Activated naive CD8-positive, alpha-beta T cell (primary cell): ENCODE measurements at regions not wholly inside any gene's neighbourhood (a gene's known extent, or its start where the extent isn't known, plus 50 kb on each side); places are given as distances from the start of the nearest gene placed in this dataset.
"Not testable (repeated sequence)": the region's sequence is repeated elsewhere in the genome, so short reads cannot be mapped to it uniquely, and the experiment has no call there.

ENCODE experiments used
- H3K27ac Mint-ChIP-seq: one replicate; pipeline ENCODE4 v1.8.0; 2021; ENCODE audit warnings: mixed read lengths
- H3K27me3 Mint-ChIP-seq: one replicate; pipeline ENCODE4 v1.8.0; 2021; ENCODE audit warnings: mixed read lengths
- H3K36me3 Mint-ChIP-seq: one replicate; pipeline ENCODE4 v1.8.0; 2021; ENCODE audit warnings: mixed read lengths
- H3K4me1 Mint-ChIP-seq: one replicate; pipeline ENCODE4 v1.8.0; 2021; ENCODE audit warnings: low read depth, mixed read lengths
- H3K4me3 Mint-ChIP-seq: one replicate; pipeline ENCODE4 v1.8.0; 2021; ENCODE audit warnings: mild to moderate bottlenecking, mixed read lengths
- H3K9me3 Mint-ChIP-seq: one replicate; pipeline ENCODE4 v1.8.0; 2021; ENCODE audit warnings: low read depth, mixed read lengths

DNA sequence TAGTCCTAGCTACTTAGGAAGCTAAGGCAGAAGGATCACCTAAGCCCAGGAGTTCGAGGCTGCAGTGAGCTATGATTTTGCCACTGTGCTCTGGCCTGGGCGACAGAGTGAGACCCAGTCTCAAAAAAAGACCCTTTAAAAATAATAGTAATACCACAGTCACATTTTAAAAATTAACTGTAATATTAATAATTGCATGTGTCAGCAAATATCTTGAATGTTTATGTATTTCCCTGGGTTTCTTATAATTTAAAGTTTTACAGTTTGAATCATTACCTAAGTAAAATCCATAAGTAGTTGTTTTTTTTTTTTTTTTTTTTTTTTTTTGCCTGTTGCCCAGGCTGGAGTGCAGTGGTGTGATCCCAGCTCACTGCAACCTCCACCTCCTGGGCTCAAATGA is 69.2 kb downstream of the LYZL2 start:
- Mint-ChIP-seq H3K27ac (no peak overlapping the region), H3K4me1 (no peaks in the 10 kb centered on the region), H3K36me3 (no peaks in the 10 kb centered on the region), H3K27me3 (no peaks in the 10 kb centered on the region), H3K4me3 (no peak overlapping the region), H3K9me3 (no peaks in the 10 kb centered on the region)

DNA sequence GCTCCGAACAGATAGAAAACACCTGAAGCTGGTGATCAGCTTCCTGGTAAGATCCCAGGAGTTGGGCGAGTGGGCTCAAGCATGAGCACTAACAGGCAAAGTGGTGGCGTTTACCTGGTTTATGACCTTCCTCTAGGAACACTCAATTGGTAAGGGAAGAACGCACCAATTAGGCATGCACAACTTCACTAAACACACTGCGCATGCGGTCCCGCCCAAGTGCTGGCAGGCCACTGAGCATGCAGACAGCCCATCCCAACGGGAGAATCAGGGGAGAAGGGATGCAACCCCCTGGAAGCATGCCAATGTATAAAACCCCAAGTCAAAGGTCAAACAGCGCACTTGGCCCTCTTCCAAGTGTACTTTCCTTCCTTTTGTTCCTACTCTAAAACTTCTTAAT is 70.4 kb downstream of the LYZL2 start:
- H3K27me3 Mint-ChIP-seq = no peaks in the 10 kb centered on the region
- H3K9me3 Mint-ChIP-seq = no peaks in the 10 kb centered on the region
- H3K4me1 Mint-ChIP-seq = no peaks in the 10 kb centered on the region
- no peaks in the 10 kb centered on the region for H3K36me3 Mint-ChIP-seq
- no peak overlapping the region for H3K27ac Mint-ChIP-seq
- H3K4me3 Mint-ChIP-seq = no peak overlapping the region

DNA sequence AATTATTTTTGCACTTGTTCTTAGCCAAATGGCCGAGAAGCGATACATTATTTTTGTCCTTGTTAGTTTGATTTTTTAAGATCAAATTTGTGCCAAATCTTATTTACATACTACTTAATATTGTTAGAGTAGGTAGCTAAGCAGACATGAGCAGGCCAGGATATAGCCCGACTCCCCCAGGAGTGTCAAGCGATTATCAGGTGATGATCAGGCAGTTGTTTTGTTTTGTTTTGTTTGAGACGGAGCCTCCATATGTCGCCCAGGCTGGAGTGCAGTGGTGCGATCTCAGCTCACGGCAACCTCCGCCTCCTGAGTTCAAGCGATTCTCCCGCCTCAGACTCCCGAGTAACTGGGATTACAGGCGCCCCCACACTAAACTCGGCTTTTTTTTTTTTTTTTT is 71.1 kb downstream of the LYZL2 start:
- Mint-ChIP-seq H3K9me3 (no peaks in the 10 kb centered on the region), H3K36me3 (no peaks in the 10 kb centered on the region), H3K4me1 (no peaks in the 10 kb centered on the region), H3K27me3 (no peaks in the 10 kb centered on the region), H3K27ac (no peak overlapping the region), H3K4me3 (no peak overlapping the region)

DNA sequence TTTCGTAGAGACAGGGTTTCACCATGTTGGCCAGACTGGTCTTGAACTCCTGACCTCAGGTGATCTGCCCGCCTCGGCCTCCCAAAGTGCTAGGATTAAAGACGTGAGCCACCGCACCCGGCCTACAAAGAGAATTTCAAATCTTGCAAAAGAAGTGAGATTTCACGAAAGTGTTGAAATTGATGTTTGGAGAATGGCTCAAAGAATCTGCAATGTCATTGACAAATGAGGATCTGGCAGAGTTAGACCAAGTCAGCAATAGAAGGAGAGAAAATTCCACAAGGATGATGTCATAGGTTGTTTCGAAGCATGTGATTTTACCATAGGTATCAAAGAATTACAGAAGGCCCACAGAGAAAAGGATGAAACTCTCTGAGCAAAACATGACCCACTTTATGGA is 71.7 kb downstream of the LYZL2 start:
- Mint-ChIP-seq H3K27ac (no peak overlapping the region), H3K9me3 (no peaks in the 10 kb centered on the region), H3K4me1 (no peaks in the 10 kb centered on the region), H3K4me3 (no peak overlapping the region), H3K27me3 (no peaks in the 10 kb centered on the region), H3K36me3 (no peaks in the 10 kb centered on the region)

DNA sequence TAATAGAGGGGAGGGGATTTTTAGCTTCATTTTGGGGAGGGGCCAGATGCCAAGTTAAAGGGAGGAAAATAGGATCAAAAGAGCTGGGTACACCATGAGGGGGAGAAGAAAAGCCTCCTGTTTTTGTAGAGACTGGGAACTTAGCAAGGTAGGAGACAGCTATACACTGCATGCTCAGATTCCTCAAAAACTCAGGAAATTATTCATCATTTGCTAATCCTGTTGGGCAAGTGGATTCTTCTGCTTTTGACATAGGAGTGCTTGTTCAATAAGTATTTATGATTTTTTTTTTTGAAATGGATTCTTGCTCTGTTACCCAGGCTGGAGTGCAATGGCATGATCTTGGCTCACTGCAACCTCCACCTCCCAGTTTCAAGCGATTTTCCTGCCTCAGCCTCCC is 73.4 kb downstream of the LYZL2 start:
- Mint-ChIP-seq H3K4me1 (no peaks in the 10 kb centered on the region), H3K4me3 (no peak overlapping the region), H3K36me3 (no peaks in the 10 kb centered on the region), H3K27ac (no peak overlapping the region), H3K27me3 (no peaks in the 10 kb centered on the region), H3K9me3 (no peaks in the 10 kb centered on the region)

DNA sequence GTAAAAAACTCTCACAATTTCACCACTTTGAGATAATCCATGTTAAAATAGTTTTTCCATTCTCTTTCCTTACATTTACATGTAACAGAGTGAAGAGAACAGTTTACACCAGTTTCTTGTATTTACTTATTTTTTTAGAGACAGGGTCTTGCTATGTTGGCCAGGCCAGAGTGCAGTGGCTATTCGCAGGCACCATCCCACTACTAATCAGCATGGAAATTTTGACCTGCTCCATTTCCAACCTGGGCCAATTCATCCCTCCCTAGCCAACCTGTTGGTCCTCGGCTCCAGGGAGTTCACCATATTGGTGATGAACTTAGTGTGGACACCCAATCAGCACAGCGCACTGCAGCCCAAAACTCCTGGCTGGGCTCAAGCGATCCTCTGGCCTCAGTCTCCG is 74.1 kb downstream of the LYZL2 start:
- Mint-ChIP-seq H3K27ac (no peak overlapping the region), H3K4me3 (no peak overlapping the region), H3K4me1 (peaks cover 2% of the 10 kb centered on the region), H3K9me3 (no peaks in the 10 kb centered on the region), H3K27me3 (no peaks in the 10 kb centered on the region), H3K36me3 (no peaks in the 10 kb centered on the region)

DNA sequence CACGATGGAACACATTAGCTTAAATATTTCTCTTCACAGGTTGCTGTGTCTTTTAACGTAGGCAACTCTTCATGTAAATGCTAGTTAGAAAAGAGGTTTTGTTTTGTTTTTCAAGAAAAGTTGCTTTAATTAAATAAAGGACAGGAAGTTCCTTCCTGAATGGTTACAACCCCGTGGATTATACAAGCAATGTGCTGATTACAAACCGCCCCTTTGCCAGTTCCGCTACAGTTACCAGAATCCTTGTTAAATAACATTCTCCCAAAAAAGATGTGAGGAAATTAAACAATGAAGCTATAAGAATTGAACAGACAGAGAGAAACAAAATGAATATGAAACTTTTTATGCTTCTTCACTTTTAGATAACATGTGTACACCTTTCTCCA is 75.1 kb downstream of the LYZL2 start:
- no peaks in the 10 kb centered on the region for H3K36me3 Mint-ChIP-seq
- no peak overlapping the region for H3K4me3 Mint-ChIP-seq
- no peak overlapping the region for H3K27ac Mint-ChIP-seq
- H3K27me3 Mint-ChIP-seq = no peaks in the 10 kb centered on the region
- H3K9me3 Mint-ChIP-seq = no peaks in the 10 kb centered on the region
- peaks cover 2% of the 10 kb centered on the region for H3K4me1 Mint-ChIP-seq

DNA sequence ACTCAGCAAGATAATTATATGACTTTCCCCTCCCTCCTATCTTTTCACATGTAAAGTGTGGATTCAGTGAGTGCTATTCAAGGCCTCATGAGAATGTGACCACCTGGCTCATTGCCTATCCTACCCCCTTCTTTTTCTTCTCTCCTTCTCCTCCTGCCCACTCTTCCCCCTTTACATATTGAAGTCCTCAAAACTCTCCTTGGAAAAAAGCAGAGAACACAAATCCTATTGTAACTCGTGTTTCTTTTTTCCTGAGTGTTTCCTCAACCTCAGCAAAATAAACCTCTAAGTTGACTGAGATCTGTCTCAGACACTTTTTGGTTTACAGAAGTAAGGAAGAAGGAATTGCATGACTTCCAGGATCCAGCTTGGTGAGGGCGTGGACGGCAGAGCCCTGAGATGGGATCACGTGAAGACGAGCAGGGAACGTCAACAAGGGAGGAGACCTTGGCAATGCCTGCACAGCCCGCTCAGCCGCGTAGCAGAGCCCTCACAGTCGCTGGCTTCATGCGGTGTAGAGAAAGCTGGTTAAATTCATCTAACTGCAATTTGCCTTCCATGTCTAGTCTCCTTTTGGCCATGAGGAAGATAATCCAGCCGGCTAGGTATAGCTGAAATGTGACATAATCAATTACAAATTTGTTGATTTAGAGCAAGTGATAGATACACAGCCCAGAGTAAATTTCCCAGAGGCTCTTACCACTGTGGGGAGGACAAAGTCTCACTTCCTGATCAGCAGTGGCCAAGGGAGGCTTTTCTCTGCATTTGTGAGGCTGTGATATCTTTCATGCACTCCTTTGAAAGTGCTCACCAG is 75.7 kb downstream of the LYZL2 start:
- Mint-ChIP-seq H3K36me3 (no peaks in the 10 kb centered on the region), H3K27ac (no peak overlapping the region), H3K27me3 (no peaks in the 10 kb centered on the region), H3K4me3 (no peak overlapping the region), H3K9me3 (no peaks in the 10 kb centered on the region), H3K4me1 (peaks cover 2% of the 10 kb centered on the region)

DNA sequence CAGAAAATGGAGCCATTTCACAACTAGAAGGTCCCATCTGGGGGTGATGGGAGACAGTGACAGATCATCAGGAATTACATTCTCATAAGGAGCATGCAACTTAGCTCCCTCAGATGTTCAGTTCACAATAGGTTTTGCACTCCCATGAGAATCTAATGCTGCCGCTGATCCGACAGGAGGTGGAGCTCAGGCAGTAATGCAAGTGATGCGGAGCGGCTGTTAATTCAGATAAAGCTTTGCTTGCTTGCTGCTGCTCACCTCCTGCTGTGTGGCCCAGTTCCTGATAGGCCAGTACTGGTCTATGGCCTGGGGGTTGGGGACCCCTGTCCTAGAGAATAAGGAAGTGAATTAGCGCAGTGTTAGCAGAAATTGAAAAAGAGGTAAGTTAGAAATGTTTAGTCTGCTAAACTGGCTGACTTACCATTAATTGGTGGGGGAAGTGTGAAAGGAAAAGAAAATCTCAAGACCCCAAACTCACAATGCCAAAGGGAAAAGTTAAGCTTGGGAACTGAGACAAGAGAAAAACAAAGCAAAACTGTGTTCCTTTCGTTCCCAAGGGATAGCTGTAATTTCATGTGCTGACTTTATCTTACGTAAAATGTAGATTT is 76.4 kb downstream of the LYZL2 start:
- Mint-ChIP-seq H3K36me3 (no peaks in the 10 kb centered on the region), H3K27me3 (no peaks in the 10 kb centered on the region), H3K9me3 (no peaks in the 10 kb centered on the region)

DNA sequence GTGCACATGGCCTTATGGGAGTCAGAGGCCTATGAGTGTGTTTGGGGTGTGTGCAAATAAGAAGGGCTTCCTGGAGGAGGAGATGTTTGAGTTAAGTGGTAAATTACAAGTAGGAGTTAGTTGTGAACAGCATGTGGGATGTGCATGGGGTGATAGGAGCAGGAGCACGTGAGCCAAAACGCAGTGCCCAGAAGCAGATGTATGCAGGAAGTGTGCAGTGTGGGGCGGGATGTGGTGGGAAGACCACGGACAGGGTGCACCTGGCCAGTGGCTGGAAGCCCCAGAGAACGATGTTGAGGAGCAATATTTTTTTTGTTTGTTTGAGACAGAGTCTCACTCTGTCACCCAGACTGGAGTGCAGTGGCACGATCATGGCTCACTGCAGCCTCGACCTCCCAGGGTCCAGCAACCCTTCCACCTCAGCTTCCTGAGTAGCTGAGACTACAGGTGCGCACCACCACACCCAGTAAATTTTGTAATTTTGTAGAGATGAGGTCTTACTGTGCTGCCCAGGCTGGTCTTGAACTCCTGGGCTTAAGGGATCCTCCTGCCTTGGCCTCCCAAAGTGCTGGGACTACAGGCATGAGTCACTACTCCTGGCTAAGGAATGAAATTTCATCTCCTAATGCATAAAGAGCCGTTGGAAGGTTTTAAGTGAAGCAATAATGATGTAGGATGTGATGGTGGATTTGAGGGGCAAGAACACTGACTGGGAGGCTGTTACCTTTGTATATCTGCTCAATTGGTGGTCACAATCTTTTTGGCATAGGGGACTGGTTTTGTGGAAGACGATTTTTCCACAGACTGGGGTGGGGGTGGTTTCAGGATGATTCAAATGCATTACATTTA is 78.4 kb downstream of the LYZL2 start:
- H3K27me3 Mint-ChIP-seq = no peaks in the 10 kb centered on the region
- no peak overlapping the region for H3K27ac Mint-ChIP-seq
- no peaks in the 10 kb centered on the region for H3K36me3 Mint-ChIP-seq
- H3K9me3 Mint-ChIP-seq = no peaks in the 10 kb centered on the region
- H3K4me3 Mint-ChIP-seq = no peak overlapping the region
- H3K4me1 Mint-ChIP-seq = peaks cover 2% of the 10 kb centered on the region

More for the DNA sequence above, 76.4 kb downstream of the LYZL2 start:
- peaks cover 2% of the 10 kb centered on the region for H3K4me1 Mint-ChIP-seq
- H3K27ac Mint-ChIP-seq = no peak overlapping the region
- no peak overlapping the region for H3K4me3 Mint-ChIP-seq

DNA sequence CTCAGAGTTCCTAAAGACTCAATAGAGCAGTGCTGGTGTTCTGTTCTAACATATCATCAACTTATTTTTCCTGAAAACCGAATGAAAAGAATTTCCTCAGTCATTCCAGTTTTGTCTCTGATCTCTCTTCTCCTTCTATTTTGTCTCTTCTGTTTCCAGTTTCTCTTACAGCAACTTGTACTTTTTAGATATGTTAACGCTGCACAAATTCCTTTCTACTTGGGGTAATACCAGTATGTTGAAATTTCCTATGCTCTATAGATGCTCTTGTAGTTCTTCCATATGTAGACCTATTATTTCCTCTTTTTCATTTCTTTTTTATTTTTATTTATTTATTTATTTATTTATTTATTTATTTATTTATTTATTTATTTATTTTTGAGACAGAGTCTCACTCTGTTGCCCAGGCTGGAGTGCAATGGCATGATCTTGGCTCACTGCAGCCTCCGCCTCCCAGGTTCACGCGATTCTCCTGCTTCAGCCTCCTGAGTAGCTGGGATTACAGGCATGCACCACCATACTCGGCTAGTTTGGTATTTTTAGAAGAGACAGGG is 80.3 kb downstream of the LYZL2 start:
- H3K9me3 Mint-ChIP-seq, H3K4me3 Mint-ChIP-seq, H3K27ac Mint-ChIP-seq, H3K4me1 Mint-ChIP-seq, H3K27me3 Mint-ChIP-seq, H3K36me3 Mint-ChIP-seq: not testable (repeated sequence)

DNA sequence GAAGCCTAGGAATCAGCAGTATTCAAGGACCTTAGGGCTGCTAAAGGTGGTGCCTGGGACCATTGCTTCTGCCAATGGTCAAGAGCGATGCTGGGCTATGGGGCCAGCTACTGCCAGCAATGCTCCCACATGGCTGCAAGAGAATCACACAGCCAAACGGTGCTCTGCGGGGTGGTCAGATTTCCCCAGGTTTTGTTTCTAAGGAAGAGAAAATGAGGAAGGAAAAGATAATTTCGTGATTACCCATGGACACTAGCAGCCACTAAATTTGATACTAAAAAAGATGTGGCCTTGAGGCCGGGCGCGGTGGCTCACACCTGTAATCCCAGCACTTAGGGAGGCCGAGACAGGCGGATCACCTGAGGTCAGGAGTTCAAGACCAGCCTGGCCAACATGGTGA is 83.0 kb downstream of the LYZL2 start:
- Mint-ChIP-seq H3K27me3 (no peaks in the 10 kb centered on the region), H3K36me3 (no peaks in the 10 kb centered on the region), H3K27ac (no peak overlapping the region), H3K4me3 (no peak overlapping the region), H3K9me3 (no peaks in the 10 kb centered on the region), H3K4me1 (peaks cover 2% of the 10 kb centered on the region)

DNA sequence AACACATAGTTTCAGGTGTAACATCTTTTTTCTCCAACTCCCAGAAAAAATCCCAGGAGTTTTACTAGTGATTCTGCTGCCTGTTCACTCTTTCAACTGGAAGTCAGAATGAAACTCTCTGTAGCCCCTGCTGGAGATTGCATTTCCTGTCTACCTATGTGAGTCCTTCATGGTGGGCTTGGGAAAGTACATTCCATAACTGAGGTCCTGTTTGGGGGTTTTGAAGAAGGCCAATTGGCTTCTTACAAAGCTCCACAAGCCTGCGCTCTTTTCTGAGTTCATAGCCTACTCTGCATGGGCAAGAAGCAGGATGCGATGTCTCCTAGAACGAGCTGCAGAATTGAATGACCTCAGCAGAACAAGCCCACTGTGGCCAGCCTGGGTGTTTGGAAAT is 86.7 kb downstream of the LYZL2 start:
- Mint-ChIP-seq H3K4me3 (no peak overlapping the region), H3K4me1 (no peaks in the 10 kb centered on the region)

DNA sequence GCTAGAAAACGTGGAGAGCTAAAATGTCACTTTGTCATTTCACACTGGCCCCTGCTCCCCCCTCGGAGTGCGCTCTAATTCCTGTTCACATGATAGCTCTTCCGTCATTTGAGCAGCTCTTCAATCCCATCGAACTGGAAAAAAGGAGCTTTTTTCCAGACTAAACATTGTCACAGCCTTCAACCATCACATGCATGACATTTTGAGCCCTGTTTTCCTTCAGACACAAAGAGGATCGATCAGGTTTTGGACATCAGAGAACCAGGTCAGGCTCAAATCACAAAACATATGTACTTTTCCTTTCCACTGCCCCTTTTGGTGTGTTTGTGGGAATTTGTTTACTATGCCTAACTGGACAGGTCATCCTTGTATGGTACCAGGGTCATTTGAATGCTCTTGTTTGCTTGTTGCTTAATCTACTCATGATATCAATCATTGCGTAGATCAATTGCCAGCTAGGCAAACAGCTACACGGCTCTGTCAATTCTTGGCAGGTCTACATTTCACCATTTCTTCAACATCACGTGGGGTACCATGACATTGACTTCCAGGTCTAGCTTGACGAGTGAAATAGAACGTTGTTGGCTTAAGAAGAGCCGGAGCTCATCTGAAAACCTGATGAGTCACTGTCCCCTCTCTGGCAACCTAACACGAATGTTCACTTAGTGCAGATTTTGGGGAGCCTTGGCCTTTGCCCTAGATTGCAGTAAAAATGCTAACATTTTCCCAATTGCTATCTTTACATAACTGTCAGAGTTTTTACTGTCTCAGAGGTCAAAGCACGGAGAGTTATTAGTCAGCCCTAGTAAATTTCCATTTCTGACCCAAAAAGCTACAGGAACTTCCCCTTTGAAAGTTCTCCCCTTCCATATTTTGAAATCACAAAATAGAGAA is 87.3 kb downstream of the LYZL2 start:
- H3K4me1 Mint-ChIP-seq = no peaks in the 10 kb centered on the region
- H3K27ac Mint-ChIP-seq = no peak overlapping the region
- H3K27me3 Mint-ChIP-seq = no peaks in the 10 kb centered on the region
- H3K9me3 Mint-ChIP-seq = no peaks in the 10 kb centered on the region
- H3K36me3 Mint-ChIP-seq = no peaks in the 10 kb centered on the region
- no peak overlapping the region for H3K4me3 Mint-ChIP-seq

More for the DNA sequence above, 86.7 kb downstream of the LYZL2 start:
- no peaks in the 10 kb centered on the region for H3K9me3 Mint-ChIP-seq
- no peaks in the 10 kb centered on the region for H3K27me3 Mint-ChIP-seq
- no peaks in the 10 kb centered on the region for H3K36me3 Mint-ChIP-seq
- H3K27ac Mint-ChIP-seq = no peak overlapping the region
